ENCODE measurements at regions not wholly inside any gene's neighbourhood (a gene's known extent, or its start where the extent isn't known, plus 50 kb on each side); places are given as distances from the start of the nearest gene placed in this dataset.
"Not testable (repeated sequence)": the region's sequence is repeated elsewhere in the genome, so short reads cannot be mapped to it uniquely, and the experiment has no call there.

GRCh38 chr3:44160818-44161217, 80.9 kb upstream of the TOPAZ1 start:
- DNase-seq (ENCODE audit: low read depth): no peak
- no peak for TF ChIP-seq CTCF (conservative IDR thresholded peaks at IDR 0.05; ENCODE audit: low read length)

GRCh38 chr3:44171891-44172290, 69.8 kb upstream of the TOPAZ1 start:
- no peak for TF ChIP-seq CTCF (conservative IDR thresholded peaks at IDR 0.05; ENCODE audit: low read length)
- DNase-seq (ENCODE audit: low read depth): no peak
- H3K4me3 ChIP-seq (ENCODE audit: low read length): no peak overlapping the region

More at GRCh38 chr3:44160818-44161217, 80.9 kb upstream of the TOPAZ1 start:
- no peak overlapping the region for H3K4me3 ChIP-seq (ENCODE audit: low read length)

- not testable (repeated sequence) for H3K4me3 ChIP-seq (ENCODE audit: low read length); DNase-seq (ENCODE audit: low read depth)
Measured at GRCh38 chr3:44172701-44173100, 69.0 kb upstream of the TOPAZ1 start.

GRCh38 chr3:44173263-44173662, 68.4 kb upstream of the TOPAZ1 start:
- no peak for DNase-seq (ENCODE audit: low read depth)
- no peak for TF ChIP-seq CTCF (conservative IDR thresholded peaks at IDR 0.05; ENCODE audit: low read length)
- H3K4me3 ChIP-seq (ENCODE audit: low read length): no peak overlapping the region

- TF ChIP-seq CTCF (conservative IDR thresholded peaks at IDR 0.05; ENCODE audit: low read length): no peak
- no peak overlapping the region for H3K4me3 ChIP-seq (ENCODE audit: low read length)
Measured at GRCh38 chr3:44175070-44175469, 66.6 kb upstream of the TOPAZ1 start.

GRCh38 chr3:44179246-44179645, 62.4 kb upstream of the TOPAZ1 start:
- no peak for DNase-seq (ENCODE audit: low read depth)

More at GRCh38 chr3:44175070-44175469, 66.6 kb upstream of the TOPAZ1 start:
- no peak for DNase-seq (ENCODE audit: low read depth)

GRCh38 chr3:44184319-44184953, 57.2 kb upstream of the TOPAZ1 start:
- no peak overlapping the region for H3K4me3 ChIP-seq (ENCODE audit: low read length)
- TF ChIP-seq CTCF (conservative IDR thresholded peaks at IDR 0.05; ENCODE audit: low read length): no peak
- no peak for DNase-seq (ENCODE audit: low read depth)

More at GRCh38 chr3:44179246-44179645, 62.4 kb upstream of the TOPAZ1 start:
- TF ChIP-seq CTCF (conservative IDR thresholded peaks at IDR 0.05; ENCODE audit: low read length): no peak
- no peak overlapping the region for H3K4me3 ChIP-seq (ENCODE audit: low read length)

Measured in AG10803 (cell line).